Panc1 (cell line): ENCODE measurements at regions not wholly inside any gene's neighbourhood (a gene's known extent, or its start where the extent isn't known, plus 50 kb on each side); places are given as distances from the start of the nearest gene placed in this dataset.
A peak's percentile ranks its signal among the peaks of the same experiment; 100 is the strongest.

ENCODE experiments used
- ATAC-seq: fragments of 200-7000 bp; cut with Tn5 transposase; 2 replicates; pipeline ENCODE4 v1.9.1; 2020; ENCODE audit warnings: mild to moderate bottlenecking, moderate library complexity
- BruUV-seq: library from RNA; stranded (reverse); fragments of 400-500 nt; replicated peaks from 2 replicates; lab custom pipeline; 2021; lab: Mats Ljungman, UMichigan
- CTCF ChIA-PET: fragments of 300-600 bp; sonication (Branson Sonifier 250); formaldehyde crosslinking; loops from one replicate; lab custom pipeline; 2022; ENCODE audit warnings: antibody characterized with exemption; lab: Charles Lee
- POLR2A ChIA-PET: fragments of 300-600 bp; sonication (Branson Sonifier 250); formaldehyde crosslinking; loops from one replicate; lab custom pipeline; 2022; ENCODE audit warnings: antibody characterized with exemption; lab: Charles Lee
- DNase-seq: peaks from one replicate; pipeline ENCODE4 v3.0.0-alpha.2; 2010; ENCODE audit warnings: low read depth, low spot score
- H3K27ac ChIP-seq: 2 replicates; pipeline ENCODE4 v1.5.1; 2011; ENCODE audit warnings: mild to moderate bottlenecking, low read length, inconsistent platforms
- H3K27me3 ChIP-seq: fragments of 200-500 bp; sonication (Bioruptor generic); 2 replicates; pipeline ENCODE4 v1.6.0; 2014; ENCODE audit warnings: low read length, inconsistent platforms; ENCODE audit not compliant: control insufficient read depth, insufficient read depth
- H3K36me3 ChIP-seq: fragments of 200-500 bp; sonication (Bioruptor generic); 2 replicates; pipeline ENCODE4 v1.5.1; 2014; ENCODE audit warnings: inconsistent platforms, mild to moderate bottlenecking, low read length, moderate library complexity; ENCODE audit not compliant: control insufficient read depth, insufficient read depth
- H3K4me1 ChIP-seq: 2 replicates; pipeline ENCODE4 v1.5.1; 2011; ENCODE audit warnings: inconsistent platforms, mild to moderate bottlenecking, low read length, moderate library complexity; ENCODE audit not compliant: control insufficient read depth, insufficient read depth
- H3K4me3 ChIP-seq, 2 experiments: 2 replicates each; pipeline ENCODE4 v1.5.1; 2011 to 2012; ENCODE audit warnings: low read depth in 2 of 2, low read length in 2 of 2, mild to moderate bottlenecking in 2 of 2, inconsistent platforms in 1 of 2, moderate library complexity in 1 of 2
- H3K9me3 ChIP-seq: fragments of 200-500 bp; sonication (Bioruptor generic); 2 replicates; pipeline ENCODE4 v1.5.1; 2014; ENCODE audit warnings: low read depth, mild to moderate bottlenecking, inconsistent platforms, low read length, moderate library complexity; ENCODE audit not compliant: control insufficient read depth, insufficient read depth
- CTCF ChIP-seq: fragments of 450-650 bp; IDR thresholded peaks from 2 replicates; pipeline ENCODE4 v1.5.1; 2017; ENCODE audit warnings: mild to moderate bottlenecking
- POLR2AphosphoS5 ChIP-seq: IDR thresholded peaks from 2 replicates; pipeline ENCODE4 v1.6.1; 2012; ENCODE audit warnings: mild to moderate bottlenecking, low read depth, low read length, moderate library complexity
- REST ChIP-seq, 2 experiments: IDR thresholded peaks; 2 replicates each; pipeline ENCODE4 v1.6.1; 2011 to 2012; ENCODE audit warnings: low read depth in 2 of 2, control low read depth in 1 of 2, low read length in 1 of 2, mild to moderate bottlenecking in 1 of 2, moderate library complexity in 1 of 2; ENCODE audit not compliant: insufficient read depth in 1 of 2
- SIN3A ChIP-seq: IDR thresholded peaks from 2 replicates; pipeline ENCODE4 v1.6.1; 2012; ENCODE audit warnings: low read depth, mild to moderate bottlenecking, low read length, moderate library complexity, borderline replicate concordance; ENCODE audit not compliant: insufficient read depth
- TCF7L2 ChIP-seq: IDR thresholded peaks from 2 replicates; pipeline ENCODE4 v1.6.1; 2011; ENCODE audit warnings: mild to moderate bottlenecking, low read depth, low read length, inconsistent platforms
- in situ Hi-C: cut with HindIII; loops from 2 replicates; pipeline ENCODE4 v1.10.0; 2016; ENCODE audit warnings: low sequenced_read_pairs, low pct_unique_long_range_greater_than_20kb
- intact Hi-C: fragments of 100-400 bp; cut with micrococcal nuclease; formaldehyde crosslinking; loops from one replicate; pipeline ENCODE4 v1.10.0; 2022; ENCODE audit not compliant: unreplicated experiment

GRCh38 chr4:46648088-46648744, 258.3 kb upstream of the GABRA2 start:
- Histone ChIP-seq H3K27ac (no peak overlapping the region), H3K27me3 (no peaks in the 10 kb centered on the region), H3K9me3 (no peaks in the 10 kb centered on the region), H3K36me3 (no peaks in the 10 kb centered on the region), H3K4me3 (no peak overlapping the region), H3K4me1 (no peaks in the 10 kb centered on the region)
- DNase-seq = peak; percentile 28
- intact Hi-C loops (no loop called here), in situ Hi-C loops (no loop called here)
- BruUV-seq = no TSS peak
- POLR2A ChIA-PET = interaction anchor here (0.6 kb wide), 1 partner anchor 984 kb away, joined by 5 read pairs; no protein-coding TSS in a partner anchor
- TF ChIP-seq SIN3A (no peak), CTCF (peak; percentile 46)
- ATAC-seq = no peak
- CTCF ChIA-PET = interaction anchor here (0.6 kb wide), 1 partner anchor 842 kb away, joined by 3 read pairs; no protein-coding TSS in a partner anchor

- TF ChIP-seq POLR2AphosphoS5 (no peak), SIN3A (no peak), TCF7L2 (no peak), CTCF (no peak), REST (IDR thresholded peaks at IDR 0.05; ENCODE audit: insufficient read depth in 1 of 2, low read depth in 2 of 2, low read length in 1 of 2) (no peak)
- ChIA-PET CTCF (no interaction called here), POLR2A (no interaction called here)
- no peak for ATAC-seq
- intact Hi-C loops (no loop called here), in situ Hi-C loops (no loop called here)
- H3K27me3 ChIP-seq = no peaks in the 10 kb centered on the region
- H3K9me3 ChIP-seq = no peaks in the 10 kb centered on the region
- H3K4me3 ChIP-seq = no peak overlapping the region
- BruUV-seq = no TSS peak
- H3K27ac ChIP-seq = no peak overlapping the region
- DNase-seq = no peak
- no peaks in the 10 kb centered on the region for H3K36me3 ChIP-seq
- no peaks in the 10 kb centered on the region for H3K4me1 ChIP-seq
Measured at GRCh38 chr4:46645126-46645525, 255.2 kb upstream of the GABRA2 start.
